Activated CD4-positive, alpha-beta T cell treated with anti-CD3 and anti-CD28 coated beads, Interleukin-2, Interleukin-6, amounts not matched to agents 100 ng/mL and 50 ng/mL, durations not matched to agents 16 hours and 8 hours (primary cell): ENCODE measurements at regions not wholly inside any gene's neighbourhood (a gene's known extent, or its start where the extent isn't known, plus 50 kb on each side); places are given as distances from the start of the nearest gene placed in this dataset.

ENCODE experiments used
- DNase-seq: peaks from one replicate; pipeline ENCODE4 v3.0.0-alpha.2; 2020

DNA sequence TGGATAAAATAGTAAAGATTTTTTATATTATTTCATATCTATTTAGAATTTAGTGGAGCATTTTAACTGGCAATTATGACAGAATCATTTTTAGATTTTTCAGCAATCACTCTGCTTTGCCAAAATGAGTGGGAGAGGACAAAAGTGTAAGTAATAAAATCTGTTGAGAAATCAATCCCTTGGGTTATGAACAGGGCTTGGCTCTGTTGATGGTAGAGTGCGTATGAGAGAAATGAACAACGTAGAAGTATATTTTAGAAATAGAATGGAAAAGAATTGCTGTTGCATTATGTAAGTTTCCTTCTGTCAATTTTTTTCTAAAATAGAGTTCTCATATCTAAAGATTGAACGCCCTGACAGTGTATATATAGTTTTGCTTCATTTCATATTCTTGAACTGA is 154.1 kb upstream of the PRDM9 start:
- no peak for DNase-seq

DNA sequence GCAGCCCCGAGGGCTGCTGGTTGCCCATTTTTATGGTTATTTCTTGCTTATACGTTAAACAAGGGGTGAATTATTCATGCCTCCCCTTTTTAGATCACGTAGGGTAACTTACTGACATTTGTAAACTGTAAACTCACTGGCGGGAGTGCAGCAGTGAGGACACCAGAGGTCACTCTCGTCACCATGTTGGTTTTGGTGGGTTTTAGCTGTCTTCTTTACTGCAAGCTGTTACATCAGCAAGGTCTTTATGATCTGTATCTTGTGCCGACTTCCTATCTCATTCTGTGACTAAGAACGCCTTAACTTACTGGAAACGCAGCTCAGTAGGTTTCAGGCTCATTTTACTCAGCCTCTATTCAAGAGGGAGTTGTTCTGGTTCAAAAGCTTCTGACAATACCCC is 155.0 kb upstream of the PRDM9 start:
- DNase-seq: no peak

DNA sequence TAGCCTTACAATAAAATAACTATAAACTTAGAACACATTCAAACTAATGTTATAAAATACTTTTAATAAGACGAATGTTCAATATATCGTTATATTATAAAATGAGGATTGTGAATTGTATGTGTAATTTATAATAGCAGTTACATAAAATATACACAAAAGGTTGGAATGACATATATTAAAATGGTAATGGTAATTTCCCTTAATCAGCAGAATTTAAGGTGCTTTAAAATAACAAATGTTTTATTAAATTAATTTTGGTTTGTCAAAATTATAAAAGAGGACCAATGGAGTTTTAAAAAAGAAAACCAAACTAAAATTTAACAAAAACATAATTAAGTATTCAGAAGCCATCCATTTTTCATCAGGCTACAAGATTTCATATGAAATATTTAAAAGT is 164.3 kb upstream of the PRDM9 start:
- DNase-seq: no peak

DNA sequence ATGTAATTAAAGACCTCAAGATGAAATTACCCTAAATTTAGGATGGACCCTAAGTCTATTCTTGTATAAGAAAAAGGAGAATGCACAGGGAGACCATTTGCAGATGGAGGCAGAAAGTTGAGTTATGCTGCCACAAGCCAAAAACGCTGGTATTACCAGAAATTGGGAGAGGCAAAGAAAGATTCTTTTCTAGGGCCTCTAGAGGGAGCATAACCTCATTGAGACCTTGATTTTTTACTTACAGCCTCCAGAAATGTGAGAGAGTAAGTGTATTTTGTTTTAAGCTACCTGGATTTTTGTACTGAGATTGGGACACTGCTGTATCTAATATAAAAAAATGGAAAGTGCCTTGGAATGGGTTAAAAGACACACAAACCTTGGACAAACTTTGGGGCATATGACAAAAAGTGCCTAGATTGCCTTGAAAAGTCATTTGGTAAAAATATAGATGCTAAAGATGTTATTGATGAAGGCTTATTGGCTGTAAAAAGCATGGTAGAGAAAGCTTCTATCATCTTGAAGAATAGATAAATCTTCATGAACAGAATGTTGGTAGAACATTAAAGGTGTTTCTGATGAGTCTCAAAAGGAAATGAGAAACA is 174.7 kb upstream of the PRDM9 start:
- DNase-seq: no peak

DNA sequence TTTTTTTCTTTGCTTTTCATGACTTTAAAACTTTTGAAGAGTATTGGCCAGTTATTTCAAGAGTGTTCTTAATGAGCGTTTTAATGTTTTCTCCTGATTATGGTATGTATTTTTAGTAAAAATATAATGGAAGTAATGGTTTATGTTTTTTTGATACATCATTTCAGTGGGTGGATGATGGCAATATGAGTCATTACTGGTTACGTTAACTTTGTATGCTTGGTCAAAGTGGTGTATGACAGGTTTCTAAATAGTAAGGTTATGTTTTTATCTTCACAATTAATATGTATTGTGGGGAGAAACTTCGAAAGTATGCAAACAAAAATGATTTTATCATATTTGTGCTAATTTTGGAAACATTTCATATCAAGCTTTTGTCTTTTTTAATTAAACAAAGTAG is 176.7 kb upstream of the PRDM9 start:
- no peak for DNase-seq

DNA sequence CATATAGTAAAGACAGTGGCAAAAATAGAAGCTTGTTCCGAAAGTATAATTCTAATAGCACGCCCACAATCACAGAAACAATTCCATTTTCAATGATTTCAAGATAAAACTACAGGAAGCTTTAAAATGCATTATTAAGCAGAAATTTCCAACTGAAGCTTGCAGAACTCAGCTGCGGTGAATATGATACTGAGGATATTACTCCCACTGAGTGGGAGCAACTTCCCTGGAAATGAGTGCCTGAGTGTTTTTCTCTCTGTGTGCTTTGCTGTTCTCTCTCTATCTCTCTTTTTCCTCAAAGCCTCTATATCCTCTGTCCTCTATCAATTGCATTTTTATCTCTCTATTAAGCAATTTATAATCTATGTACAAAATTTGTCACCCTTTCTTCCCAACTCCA is 187.5 kb upstream of the PRDM9 start:
- DNase-seq: no peak

DNA sequence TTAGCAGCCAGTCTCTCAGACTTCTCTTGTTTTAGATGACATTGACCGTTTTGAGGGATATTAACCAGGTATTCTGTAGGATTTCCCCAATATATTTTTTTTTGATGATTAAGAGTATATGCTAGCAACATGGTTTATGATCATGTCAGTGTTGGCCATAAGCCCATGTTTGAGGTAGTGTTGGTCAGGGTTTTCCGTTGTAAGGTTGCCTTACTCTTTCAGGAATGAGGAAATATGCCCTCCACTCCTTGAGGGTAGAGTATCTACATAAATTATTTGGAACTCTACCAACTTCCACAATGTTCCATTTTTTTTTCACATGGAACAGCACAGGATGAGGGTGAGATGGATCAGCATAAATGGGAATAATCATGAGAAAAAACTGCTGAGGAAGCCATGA is 188.4 kb upstream of the PRDM9 start:
- DNase-seq: no peak

DNA sequence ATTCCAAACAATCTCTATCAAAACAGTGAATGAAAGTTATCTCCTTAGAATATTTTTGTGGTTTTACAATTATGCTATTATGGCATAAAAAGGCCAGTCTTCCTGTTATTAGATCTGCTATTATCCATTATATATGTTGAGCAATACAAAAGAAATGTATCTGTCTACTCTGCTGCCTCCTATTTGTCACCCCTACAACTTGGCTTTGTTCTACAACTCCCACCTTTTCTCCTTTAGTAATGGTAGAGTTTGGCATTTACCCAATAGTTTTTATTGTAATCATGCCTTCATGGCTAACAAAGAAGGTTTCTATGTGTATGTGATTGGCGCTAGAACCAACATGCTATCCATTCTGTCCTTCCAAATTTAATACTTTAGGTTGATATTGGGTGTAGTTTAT is 189.2 kb upstream of the PRDM9 start:
- no peak for DNase-seq

DNA sequence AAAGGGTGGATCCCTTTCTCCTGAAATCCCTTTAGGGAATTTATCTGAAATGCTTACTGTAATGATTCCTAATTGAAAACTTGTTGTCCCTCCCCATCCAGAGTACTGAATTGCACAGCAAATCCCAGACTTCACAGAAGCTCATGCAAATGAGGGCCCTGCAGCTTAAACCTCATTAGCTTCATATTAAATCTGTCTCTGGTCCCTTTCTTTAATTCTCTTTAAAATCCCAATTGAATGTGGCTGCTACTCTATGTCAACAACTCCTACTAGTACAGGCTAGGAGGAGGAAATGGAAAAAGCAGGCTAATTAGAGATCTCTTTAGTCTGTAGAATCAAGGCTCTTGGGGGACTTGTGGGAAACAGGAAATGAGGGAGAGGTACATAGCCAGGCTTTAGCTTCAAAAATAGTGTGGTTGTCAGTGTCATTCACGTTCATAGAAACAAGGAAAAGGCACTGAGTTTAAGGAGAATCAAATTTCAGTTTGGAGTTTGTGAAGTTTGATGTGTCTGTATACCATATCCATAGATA is 191.3 kb upstream of the PRDM9 start:
- DNase-seq: no peak

DNA sequence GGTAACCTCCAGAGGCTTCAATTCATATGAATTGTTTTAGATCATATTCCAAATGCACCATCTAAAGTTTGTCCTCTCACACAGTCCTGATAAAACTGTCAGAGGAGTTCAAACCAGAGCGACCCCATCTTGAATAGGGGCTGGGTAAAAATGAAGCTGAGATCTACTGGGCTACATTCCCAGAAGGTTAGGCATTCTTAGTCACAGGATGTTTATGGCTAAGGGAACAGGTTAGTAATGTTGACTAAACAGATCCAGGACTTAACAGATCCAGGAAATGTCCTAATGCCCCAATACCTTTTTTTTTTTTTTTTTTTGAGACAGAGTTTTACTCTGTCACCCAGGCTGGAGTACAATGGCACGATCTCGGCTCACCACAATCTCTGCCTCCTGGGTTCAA is 192.6 kb upstream of the PRDM9 start:
- DNase-seq: no peak

DNA sequence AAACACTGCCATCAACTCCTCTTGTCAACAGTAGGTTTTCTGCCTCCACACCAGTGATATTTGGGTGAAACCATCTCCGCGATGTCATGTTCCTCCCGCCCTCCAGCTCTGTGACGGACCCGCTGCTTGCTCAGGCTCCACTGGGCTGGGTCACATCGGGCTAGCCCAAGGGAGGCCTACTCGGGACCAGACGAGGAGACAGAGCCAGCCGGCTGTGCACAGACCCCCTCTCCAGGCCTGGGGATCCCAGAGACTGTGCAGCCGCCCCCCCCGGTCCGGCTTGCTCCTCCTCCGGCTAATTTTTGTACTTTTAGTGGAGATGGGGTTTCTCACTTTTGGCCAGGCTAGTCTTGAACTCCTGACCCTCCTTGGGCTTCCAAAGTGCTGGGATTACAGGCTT is 202.4 kb upstream of the PRDM9 start:
- no peak for DNase-seq

DNA sequence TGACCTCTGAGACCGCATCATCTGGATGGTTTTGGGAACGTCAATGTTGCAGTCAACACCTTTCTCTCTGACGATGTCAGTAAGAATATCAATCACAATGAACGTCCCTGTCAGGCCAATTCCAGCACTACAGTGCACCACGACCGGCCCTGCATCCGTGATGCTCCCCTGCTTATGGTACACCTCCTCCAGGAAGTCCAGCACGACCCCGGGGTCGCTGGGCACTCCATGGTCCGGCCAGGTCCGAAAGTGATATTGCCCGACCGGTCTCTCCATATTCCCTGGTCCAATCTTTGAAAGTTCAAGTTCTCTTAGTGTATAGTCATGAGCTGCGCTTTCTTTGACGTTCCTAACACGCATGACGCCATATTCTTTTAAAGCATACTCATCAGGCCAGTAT is 203.6 kb upstream of the PRDM9 start:
- no peak for DNase-seq

DNA sequence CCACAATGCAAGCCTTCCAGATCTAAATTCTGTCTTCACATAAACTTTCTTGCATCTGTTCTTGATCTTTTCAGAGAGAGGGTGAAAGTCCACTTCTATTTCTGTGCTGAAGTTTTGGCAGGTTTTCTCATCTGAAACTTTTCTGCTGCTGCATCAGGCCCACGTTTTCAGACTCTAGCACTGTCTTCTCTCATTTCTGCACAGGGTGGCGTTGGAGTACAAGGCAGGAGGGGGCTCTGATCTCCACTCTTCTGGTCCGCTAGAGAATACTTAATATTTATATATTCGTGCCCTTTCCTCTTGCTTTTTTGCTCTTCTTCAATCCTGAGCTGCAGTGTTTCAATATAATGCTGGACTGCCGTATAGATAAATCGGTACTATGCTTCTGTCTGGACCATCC is 204.0 kb upstream of the PRDM9 start:
- DNase-seq: no peak

DNA sequence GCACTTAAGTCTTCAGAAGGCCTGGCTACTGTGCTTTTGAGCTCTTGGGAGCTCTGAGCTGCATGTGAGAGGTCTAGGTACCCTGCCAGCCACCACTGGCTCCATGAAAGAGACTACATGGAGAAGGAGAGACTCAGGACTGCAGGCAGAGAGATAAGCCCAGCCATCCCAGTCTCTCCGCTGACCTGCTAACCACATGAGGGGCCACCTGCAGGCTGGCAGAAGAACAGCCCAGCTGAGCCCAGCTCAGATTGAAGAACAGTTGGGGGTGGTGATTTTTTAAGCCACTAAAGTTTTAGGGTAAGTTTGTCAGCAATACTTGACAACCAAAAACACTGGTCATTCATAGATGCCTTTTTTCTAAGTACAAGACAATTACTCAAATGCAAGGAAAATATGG is 205.0 kb upstream of the PRDM9 start:
- no peak for DNase-seq

DNA sequence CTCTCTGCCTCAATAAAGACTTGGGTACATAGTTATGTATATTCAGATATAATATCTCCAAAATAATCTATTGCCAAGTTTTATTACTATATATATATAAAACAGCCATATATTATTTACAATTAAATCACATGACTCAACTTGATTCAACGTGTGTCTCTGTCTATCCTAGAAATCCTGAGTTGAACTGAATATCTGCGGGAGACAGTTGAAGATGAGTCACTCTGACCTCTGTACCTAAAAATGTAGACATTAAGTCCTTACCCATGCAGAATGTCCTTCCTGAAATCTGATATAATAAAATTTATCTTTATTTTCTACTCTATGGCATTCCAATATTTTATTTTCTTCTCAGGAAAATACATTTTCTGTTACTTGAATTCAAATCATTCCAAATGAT is 218.2 kb upstream of the PRDM9 start:
- DNase-seq: no peak

DNA sequence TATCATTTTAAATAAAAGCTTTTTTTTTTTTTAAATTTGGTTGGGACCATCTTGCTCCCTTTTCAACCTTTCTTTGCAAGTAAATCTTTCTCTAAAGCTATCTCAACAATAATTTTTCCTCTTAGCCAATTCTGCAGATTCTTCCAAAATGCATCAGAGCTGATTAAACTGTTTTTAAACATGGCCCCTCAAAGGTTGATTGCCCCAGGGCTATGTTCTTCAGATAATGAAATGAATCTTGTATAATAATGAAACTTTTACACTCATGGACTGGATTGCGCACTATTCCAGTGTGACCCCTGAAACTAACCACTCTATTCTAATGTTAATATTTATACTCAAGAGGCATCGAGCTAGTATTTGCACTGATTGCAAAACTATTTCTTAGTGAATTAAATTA is 222.8 kb upstream of the PRDM9 start:
- DNase-seq: no peak

DNA sequence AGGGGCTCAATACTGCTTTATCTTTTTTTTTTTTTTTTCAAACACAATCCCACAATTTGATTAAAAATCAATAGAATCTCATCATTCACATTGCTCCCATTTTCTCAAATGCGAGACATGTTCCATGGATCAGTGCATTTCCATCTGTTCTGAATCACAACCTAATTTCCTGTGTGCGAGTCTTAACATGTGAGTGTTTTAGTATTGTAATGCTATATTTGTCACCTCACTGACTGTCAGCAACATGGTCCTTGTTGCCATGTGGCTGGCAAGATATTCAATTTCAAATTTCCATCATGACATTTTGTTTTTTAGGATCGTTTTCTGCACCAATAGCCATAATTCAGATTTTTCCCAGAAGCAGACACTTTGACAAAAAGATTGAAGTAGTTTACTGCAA is 233.2 kb upstream of the PRDM9 start:
- DNase-seq: no peak

DNA sequence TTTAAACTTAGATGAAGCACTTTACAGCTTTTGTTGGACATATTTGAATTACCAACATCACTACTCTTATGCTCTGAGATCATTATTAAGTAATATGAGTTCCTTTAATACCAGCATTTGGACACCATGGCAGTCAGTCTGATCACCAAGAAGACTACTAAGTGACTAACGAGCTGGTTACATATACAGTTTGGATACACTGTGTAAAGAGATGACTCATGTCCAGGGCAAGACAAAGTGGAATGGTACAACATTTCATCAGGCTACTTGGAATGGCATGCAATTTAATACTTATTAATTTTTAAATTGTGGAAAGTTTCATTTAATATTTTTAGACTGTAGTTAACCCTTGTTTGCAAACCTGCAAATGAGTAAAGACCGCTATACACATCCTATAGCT is 237.4 kb upstream of the PRDM9 start:
- DNase-seq: no peak

DNA sequence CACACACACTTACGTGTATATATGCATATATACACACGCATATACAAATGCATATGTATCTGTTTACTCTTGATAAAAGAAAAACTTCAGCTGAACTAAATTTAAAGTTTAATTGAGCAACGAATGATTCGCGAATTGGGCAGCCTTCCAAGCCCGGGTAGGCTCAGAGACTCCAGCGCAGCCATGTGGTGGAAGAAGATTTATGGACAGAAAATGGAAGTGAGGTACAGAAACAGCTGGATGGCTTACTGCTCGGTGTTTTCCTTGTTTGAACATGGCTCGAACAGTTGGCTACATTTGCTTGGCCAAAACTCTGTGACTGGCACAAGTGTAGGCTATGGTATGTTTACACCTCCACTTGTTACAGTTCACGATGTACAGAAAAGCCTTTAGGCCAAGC is 239.3 kb upstream of the PRDM9 start:
- no peak for DNase-seq

DNA sequence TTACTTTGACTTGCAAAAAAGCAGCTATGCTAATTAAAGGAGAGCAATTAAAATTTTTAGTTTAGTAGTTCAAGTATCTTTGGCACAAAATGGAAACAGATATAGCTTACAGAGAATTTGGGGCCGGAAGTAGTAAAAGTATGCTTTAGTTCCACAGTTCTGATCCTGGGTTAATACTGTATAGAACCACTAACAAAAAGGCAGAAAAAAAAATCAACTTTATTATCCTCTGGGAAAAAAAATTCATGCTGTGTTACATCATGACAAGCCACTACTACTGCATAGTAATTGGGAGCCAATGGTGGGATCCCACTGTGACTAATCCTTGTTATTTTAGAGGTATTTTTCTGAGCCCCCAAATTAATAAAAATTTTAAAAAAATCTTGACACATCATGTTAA is 246.8 kb upstream of the PRDM9 start:
- DNase-seq: no peak

DNA sequence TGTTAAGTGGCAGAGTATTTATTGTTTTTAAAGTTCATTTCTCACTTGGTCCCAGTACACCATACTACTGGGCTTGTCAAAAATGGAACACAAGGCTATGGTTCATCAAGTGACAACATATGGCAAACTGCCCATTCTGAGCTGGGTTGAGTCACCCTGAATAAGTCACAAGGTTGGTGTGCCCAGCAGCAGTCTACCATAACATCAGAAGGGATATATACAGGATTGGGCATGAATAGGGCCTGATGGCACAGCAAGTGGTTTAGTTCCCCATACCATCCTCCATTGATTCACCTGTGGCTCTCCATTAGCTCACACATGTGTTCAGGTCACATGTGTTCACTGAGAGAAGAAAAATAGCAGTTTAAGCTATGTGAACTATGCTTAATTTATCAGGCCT is 249.8 kb upstream of the PRDM9 start:
- DNase-seq: no peak

DNA sequence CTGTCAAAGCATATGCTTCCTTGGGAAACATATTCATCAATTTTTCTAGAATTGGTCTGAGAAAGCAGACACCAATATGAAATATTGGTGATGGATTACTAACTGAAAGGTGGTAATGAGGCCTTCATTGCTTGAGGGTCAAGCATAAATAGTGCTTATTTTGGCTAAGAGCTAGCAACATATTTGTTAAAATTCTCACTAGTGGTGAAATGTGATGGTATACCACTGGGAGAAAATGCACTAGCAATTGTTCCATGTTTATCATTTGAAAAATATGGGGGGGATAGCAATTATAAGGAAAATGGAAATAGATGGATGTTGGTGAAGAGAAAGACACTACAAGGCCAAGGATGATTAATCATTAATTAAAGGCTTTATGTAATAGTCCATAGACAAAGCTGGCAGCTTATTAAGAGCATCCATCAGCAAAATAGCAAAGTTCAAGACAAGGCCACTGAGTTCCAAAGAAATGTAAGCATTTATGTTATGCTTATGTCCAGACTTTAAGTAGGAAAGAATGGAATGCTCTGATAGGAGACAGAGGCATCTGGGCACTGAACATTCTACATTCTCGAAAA is 253.7 kb upstream of the PRDM9 start:
- DNase-seq: no peak

DNA sequence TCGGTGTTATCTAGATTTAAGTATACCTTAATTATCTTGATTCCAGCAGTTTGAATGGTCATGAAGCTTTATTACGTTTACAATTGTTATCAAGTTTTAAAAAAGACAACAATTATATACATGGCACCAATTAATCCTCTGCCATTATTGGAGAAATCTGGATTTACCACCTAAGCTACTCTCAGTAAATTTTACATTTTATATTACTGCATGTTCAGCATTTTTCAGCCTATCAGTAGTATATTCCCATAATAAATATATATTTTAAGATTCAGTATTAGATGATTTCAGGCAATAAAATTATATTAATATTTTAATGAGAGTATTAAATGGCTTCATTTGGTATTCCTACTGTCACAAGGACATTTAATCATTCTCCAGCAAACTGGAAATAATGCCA is 264.5 kb upstream of the PRDM9 start:
- no peak for DNase-seq

DNA sequence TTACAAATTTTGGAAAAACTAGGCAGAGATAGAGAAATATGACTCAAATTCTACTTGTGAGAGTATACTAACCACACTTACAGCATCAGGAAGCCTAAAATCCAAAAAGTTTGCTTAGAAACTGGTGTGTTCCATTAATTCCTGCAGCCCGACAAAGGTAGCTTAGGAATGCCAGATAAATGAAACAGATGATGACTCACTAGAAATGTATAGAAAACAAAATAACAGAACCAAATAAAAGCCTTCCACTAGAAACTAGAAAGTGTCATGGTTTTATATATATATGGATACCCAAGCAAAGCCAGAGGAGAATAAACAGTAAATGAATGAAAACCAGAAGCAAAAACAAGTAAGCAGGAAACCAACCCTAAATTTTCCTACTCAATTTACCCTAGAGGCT is 272.2 kb upstream of the PRDM9 start:
- no peak for DNase-seq

DNA sequence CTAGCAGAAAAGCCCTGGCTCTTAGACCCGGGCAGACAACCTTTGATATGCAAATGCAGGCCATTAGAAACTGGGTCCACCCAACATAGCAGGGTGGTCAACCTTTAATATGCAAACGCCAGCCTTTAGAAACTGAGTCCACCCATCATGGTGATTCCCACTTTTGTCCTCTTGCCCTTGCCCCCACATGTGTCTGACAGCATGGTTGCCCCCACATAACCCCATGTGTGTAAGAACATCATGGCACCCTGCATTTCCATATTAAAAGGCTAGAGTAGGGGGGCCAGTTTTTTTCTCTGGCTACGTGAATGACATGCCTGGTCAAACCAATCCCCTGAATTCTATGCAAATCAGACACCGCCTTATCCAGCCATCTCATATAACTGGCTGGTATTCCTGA is 273.2 kb upstream of the PRDM9 start:
- no peak for DNase-seq
